ENCODE measurements at regions not wholly inside any gene's neighbourhood (a gene's known extent, or its start where the extent isn't known, plus 50 kb on each side); places are given as distances from the start of the nearest gene placed in this dataset.

DNA sequence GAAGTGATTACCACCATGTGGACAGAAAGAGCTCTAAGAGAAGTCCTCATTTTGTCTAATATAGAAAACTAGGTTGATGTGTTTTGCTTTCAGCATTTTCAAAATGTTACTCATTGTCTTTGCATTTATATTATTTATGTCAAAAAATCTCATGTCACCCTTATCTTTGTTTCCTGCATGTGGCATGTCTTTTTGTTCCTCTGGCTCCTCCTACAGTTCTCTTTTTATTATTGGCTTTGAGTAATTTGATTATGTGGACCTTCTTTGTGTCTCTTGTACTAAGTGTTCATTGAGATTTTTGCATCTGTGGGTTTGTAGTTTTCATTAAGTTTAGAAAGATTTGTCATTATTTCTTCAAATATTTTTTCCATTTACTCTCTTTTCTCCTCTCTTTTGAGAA is 58.8 kb downstream of the GNG10 start:
- H3K9me3 Mint-ChIP-seq: no peaks in the 10 kb centered on the region
- no peak overlapping the region for H3K4me3 Mint-ChIP-seq
- ChIA-PET CTCF (interaction anchor here (1.4 kb wide), 1 partner anchor 27 kb away, joined by 3 read pairs; no protein-coding TSS in a partner anchor), POLR2A (no interaction called here)
- H3K36me3 Mint-ChIP-seq (ENCODE audit: low read depth): no peaks in the 10 kb centered on the region
- intact Hi-C loops (cut with micrococcal nuclease): no loop called here
- H3K4me1 Mint-ChIP-seq (ENCODE audit: low read depth): no peaks in the 10 kb centered on the region
- ATAC-seq: no peak
- no peak for DNase-seq
- no peak overlapping the region for H3K27ac Mint-ChIP-seq
- TF ChIP-seq, protein P1, sequence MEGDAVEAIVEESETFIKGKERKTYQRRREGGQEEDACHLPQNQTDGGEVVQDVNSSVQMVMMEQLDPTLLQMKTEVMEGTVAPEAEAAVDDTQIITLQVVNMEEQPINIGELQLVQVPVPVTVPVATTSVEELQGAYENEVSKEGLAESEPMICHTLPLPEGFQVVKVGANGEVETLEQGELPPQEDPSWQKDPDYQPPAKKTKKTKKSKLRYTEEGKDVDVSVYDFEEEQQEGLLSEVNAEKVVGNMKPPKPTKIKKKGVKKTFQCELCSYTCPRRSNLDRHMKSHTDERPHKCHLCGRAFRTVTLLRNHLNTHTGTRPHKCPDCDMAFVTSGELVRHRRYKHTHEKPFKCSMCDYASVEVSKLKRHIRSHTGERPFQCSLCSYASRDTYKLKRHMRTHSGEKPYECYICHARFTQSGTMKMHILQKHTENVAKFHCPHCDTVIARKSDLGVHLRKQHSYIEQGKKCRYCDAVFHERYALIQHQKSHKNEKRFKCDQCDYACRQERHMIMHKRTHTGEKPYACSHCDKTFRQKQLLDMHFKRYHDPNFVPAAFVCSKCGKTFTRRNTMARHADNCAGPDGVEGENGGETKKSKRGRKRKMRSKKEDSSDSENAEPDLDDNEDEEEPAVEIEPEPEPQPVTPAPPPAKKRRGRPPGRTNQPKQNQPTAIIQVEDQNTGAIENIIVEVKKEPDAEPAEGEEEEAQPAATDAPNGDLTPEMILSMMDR (IDR thresholded peaks at IDR 0.05): no peak
- no peaks in the 10 kb centered on the region for H3K27me3 Mint-ChIP-seq
